Stimulated activated CD8-positive, alpha-beta memory T cell treated with anti-CD3 and anti-CD28 coated beads, Interleukin-2, amount 100 ng/mL, for 48 hours (primary cell): ENCODE measurements at regions not wholly inside any gene's neighbourhood (a gene's known extent, or its start where the extent isn't known, plus 50 kb on each side); places are given as distances from the start of the nearest gene placed in this dataset.

Experiments used
- DNase-seq, 2 donors: peaks; one replicate each; pipeline ENCODE4 v3.0.0-alpha.2; 2020; ENCODE audit warnings: low read depth in 2 of 2

- no peak for DNase-seq
These were observed 726.3 kb downstream of the EPHA4 start for GRCh38 chr2:220845766-220846273.

GRCh38 chr2:220847006-220847405 is 725.1 kb downstream of the EPHA4 start:
- no peak for DNase-seq

GRCh38 chr2:220847589-220847988 is 724.5 kb downstream of the EPHA4 start:
- no peak for DNase-seq

GRCh38 chr2:220849433-220849832 is 722.7 kb downstream of the EPHA4 start:
- DNase-seq: no peak

DNA sequence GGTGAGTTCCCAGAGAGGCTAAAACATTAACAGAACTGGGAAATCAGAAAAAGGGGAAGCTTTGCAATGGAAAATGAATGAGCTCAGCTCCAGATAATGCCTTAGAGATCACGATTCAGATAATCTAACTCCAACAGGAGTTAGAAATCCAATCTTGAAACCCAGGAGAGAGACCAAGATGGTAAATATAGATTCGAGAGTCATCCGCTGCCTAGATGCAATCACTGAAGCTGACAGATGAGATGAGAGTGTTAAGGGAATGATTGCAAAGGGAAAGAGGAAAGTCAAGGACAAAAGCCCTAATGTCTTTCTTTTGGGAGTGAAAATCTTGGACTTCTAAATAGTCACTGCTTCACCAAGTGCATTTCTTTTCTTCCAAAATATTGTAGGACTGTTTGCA is 722.0 kb downstream of the EPHA4 start:
- no peak for DNase-seq

GRCh38 chr2:220855296-220855695 is 716.8 kb downstream of the EPHA4 start:
- DNase-seq: no peak

DNA sequence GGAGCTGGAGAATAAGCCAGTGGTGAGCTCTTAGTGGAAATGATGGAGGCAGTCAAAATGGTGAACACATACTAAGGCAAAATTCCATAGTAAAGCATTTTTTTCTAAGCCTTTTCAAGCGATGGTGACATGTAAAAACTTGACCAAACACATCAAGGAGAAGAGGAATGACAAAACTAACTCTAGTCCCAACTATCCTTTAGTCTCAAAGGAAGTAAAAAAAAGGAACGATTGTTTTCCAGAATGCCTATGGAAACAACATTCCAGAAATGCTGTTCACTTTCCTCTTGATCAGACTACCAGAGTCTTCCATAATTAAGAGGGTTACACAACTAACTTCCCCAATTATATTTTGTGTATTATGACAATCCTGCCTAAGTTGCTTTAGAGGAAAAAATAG is 715.6 kb downstream of the EPHA4 start:
- no peak for DNase-seq

DNA sequence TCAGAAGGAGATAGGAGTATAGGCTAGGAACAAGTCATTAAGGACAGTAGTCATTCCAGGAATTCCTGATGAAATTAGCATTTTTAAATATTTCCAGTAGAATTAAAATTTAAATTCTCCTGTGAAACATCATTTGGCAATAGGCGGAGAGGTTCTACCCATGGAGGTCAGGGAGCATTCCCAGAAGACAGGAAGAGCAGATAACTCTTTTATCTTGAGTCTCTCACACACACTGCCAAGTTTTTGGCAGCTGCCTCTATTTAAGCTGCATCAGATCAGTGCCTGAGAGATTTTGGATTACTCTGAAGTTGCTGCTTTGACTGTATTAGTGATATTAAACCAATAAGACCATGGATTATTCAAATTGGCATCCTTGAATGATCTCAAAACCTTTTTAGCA is 714.7 kb downstream of the EPHA4 start:
- no peak for DNase-seq

GRCh38 chr2:220858101-220858500 is 714.0 kb downstream of the EPHA4 start:
- DNase-seq: no peak

DNA sequence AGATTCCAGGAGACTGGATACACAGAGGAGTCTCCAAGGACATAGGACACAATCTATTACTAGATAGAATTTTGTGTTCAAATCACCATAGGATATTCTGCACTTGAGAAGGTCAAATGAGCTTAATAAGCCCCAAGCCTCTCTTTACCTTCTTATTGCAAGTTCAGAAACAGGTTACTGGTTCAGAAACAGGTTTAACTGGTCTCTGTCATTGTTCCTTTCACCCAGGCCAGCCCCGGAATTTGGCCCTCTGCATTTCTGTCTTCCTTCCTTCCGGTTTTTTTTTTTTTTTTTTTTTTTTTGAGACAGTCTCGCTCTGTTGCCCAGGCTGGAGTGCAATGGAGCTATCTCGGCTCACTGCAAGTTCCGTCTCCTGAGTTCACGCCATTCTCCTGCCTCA is 700.2 kb downstream of the EPHA4 start:
- DNase-seq: no peak

DNA sequence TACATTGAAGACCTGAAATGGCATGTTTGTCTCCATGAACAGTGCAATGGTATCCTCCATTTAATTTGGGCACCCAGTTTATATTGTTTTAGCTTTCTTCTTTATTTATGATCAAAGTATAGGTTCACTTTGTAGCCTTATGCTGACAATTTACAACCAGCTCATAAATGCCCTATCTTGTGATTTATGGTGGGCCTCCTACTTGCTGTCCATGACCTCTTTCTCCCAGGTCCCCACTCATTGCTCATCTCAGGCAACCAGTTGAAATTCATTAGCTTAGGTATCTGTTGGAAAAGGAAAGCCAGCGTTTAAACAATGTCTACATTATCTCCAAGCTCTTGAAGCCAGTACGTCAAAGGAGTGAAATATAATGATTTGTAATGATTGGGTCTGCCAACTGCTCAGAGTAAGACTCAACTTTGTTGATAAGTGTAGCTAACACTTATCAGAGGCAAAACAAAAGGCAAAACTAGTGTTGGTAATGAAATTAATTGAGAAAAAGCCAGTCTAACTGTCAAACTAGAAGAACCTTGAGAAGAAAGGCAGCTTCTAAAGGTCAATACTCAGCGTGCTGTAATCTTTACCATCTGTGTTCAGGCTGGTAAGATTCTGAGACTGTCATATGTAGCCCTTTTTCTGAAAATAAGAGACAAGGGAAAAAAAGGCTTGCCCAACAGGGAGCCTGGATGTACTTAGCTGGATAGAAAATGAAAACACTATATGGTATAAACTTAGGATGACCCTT is 695.9 kb downstream of the EPHA4 start:
- no peak for DNase-seq

DNA sequence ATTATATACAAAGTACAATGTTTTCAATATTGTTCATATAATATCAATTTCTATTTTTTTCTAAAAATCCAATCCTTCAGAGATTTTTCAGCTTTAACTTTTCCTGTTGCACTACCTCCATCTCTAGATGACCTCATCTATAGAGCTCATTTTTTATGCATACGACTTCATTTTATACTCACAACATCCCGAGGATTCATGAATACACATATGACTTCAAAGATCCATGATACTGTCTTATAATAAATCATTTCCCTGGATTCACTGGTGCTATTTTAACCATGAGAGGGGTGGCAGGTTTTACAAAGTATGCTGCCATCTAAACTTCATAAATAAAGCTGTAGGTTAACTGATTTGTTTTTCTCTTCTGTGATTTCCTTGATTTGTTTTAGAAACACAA is 694.6 kb downstream of the EPHA4 start:
- no peak for DNase-seq

DNA sequence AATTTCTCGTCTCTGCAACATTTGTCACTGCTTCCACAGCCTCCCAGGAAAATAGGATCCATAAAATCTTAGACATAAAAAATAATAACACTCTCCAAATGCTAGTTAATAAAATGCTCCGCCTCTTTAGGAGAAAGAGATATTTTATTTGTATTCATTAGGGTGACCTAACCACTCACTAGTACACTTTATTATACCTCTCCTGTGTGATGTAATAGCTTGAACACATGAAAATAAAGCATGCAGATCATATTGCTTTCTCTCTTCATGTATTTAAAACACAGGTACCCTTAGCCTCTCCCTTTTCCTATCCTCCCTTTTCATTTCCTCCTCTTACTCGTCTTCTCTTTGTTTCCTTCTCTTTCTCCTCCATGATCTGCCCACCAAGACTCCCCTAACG is 694.2 kb downstream of the EPHA4 start:
- DNase-seq: no peak

DNA sequence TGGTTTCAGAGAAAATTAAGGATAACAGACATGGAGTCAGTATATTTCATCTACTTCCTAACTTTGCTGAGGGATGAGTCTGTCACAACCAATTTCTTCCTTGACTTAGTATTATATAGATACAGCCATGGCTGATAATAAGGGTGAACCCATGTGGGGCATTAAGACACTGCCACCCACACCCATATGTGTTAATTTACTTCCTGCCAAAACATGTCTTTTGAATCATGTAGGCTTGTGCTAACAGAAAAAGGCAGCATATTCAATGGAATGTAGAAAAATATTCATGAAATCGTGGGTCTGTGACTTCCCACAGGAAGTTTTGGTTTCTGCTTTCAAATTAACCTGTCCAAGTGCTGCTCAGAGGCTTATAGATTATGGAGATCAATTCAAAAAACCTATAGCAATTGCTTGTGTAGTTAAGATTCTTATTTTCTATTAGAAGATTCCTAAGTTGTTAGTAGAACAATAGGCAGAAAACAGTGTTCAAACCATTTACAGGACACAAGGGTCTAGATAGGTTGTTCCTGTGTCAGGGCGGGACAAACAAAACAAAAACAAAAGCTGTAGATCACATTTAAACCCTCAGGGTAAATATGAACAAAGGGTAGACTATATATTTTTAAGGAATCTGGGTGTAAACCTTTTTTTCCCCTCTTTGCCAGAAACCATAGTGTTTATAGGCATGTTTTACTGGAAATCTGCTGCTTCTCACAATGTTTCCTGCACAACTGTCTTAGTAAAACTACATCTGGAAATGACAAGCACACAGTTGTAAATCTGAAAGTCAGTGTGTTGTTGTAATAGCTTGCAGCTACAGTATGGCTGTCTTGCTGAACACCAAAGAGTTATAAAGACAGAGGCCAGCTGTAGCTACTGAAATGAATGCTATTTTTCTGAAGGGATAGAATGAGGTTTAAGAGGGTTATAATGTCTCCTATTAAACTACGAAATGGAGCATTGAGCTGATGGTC is 691.2 kb downstream of the EPHA4 start:
- no peak for DNase-seq

- no peak for DNase-seq
These were observed 689.6 kb downstream of the EPHA4 start for GRCh38 chr2:220882507-220882906.

GRCh38 chr2:220885593-220885992 is 686.5 kb downstream of the EPHA4 start:
- no peak for DNase-seq

- no peak for DNase-seq
These were observed 684.7 kb downstream of the EPHA4 start for GRCh38 chr2:220887271-220887870.

DNA sequence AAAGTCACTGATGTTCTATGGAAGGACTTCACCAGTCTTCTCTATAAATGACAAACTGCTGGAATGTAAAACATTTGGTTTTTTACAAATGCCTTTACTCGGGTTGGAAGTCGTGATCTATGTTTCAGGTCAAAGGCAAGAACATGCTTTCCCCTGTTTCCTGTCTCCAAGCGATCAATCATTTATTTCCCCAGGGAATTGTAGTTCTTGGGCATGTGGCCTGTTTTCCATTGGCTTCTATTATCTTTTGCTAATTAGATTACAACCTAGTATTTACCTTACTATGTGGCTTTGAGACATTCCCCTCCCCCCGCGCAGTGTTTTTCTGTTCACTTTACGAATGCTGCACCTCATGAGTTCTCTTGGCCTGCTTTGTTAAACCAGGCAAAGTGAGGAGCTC is 684.2 kb downstream of the EPHA4 start:
- DNase-seq: no peak

- DNase-seq: no peak
These were observed 681.2 kb downstream of the EPHA4 start for GRCh38 chr2:220890931-220891330.

DNA sequence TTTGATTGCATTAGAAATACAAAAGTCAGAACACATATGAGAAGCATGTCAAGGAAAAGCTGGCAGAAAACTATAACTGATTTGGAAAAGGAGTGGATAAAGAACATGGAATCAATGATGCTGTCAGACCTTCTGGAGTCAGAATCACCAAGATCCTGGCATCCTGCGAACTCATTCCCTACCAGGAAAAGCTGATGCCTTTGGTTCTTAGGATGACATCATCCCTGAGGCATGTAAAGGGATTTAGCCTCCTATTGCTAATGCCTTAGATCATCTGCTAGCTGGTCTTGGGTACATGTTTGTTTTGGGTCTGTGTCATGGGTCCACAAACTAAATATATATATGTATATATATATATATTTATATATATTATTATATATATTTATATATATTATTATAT is 680.7 kb downstream of the EPHA4 start:
- no peak for DNase-seq

GRCh38 chr2:220892018-220892634 is 680.0 kb downstream of the EPHA4 start:
- DNase-seq: no peak

DNA sequence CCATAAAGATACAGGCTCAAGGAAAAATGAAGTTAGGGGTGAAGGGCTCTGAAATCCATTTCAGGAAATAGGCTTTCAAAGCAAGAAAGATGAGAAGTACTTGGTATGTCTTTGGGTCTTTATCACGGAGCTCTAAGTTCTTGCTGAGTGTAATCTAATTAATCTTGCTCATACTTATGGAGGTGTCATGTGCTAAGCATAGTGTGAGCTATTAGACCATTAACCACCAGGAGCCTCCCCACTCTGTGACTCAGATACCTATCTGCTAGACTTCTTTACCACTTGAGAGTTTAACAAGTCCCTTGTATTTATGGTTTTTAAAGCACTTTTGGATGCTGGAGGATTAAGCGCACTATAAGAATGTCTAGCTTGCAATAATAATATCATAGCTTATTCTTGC is 678.7 kb downstream of the EPHA4 start:
- no peak for DNase-seq
